ENCODE measurements at regions not wholly inside any gene's neighbourhood (a gene's known extent, or its start where the extent isn't known, plus 50 kb on each side); places are given as distances from the start of the nearest gene placed in this dataset.
"Not testable (repeated sequence)": the region's sequence is repeated elsewhere in the genome, so short reads cannot be mapped to it uniquely, and the experiment has no call there.

DNA sequence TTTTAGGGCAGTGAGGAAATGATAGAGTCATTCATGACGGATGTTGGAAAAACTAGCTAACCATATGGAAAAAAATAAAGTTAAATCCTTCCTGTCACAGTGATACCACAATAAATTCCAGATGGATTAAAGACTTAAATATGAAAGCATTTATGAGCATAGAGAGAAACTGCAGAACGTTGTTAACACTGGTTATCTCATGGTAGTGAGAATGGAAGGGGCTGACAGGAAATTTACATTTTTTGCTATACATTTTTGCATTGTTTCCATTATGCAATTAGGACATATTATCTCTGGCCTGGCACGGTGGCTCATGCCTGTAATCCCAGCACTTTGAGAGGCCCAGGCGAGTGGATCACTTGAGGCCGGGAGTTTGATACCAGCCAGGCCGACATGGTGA is 130.5 kb upstream of the VOPP1 start:
- DNase-seq (ENCODE audit: low read depth) = not testable (repeated sequence)

- DNase-seq (ENCODE audit: low read depth) = not testable (repeated sequence)
These were observed 127.1 kb upstream of the VOPP1 start for GRCh38 chr7:55699450-55699842.

DNA sequence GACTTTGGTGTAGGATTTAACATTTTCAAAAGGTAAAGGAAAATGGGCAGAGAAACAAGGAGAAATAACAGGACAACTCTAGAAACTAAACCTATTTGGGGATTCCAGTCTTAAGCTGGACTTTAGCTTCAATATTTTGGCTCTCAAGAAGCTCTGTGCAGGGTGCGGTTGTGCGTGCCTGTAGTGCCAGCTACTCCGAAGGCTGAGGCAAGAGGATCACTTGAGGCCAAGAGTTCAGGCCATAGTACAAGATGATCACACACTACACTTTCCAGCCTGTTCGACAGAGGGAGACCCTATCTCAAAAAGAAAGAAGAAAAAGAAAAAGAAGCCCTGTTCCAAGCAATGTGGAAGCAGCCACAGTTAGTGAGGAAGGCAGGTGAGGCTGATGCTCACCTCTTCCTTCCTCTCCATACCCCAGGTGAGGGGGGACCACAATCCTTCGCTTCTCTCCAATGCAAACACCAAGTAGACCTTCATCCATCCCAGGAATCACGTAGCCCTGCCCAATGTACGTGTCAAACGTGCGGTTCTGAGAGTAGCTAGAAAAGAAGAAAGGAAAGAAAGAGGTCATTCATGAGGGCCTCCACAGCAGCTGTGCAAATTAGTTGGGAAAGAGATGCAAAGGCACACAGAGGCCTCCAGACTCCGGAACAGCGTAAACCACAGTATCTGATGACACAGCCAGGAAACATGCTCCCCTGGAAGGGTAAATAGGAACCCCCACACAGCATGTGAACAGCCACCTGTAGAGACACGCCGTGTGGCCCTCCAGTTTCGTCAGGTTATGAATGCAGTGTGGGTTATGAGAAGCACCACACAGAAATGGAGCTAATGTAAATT is 126.5 kb upstream of the VOPP1 start:
- not testable (repeated sequence) for DNase-seq (ENCODE audit: low read depth)

- not testable (repeated sequence) for DNase-seq (ENCODE audit: low read depth)
These were observed 123.8 kb upstream of the VOPP1 start for GRCh38 chr7:55695893-55696701.

GRCh38 chr7:55694484-55694883 is 122.2 kb upstream of the VOPP1 start:
- not testable (repeated sequence) for DNase-seq (ENCODE audit: low read depth)

GRCh38 chr7:55688684-55689681 is 116.7 kb upstream of the VOPP1 start:
- not testable (repeated sequence) for DNase-seq (ENCODE audit: low read depth)

- not testable (repeated sequence) for DNase-seq (ENCODE audit: low read depth)
These were observed 116.0 kb upstream of the VOPP1 start for GRCh38 chr7:55688261-55688660.

- not testable (repeated sequence) for DNase-seq (ENCODE audit: low read depth)
These were observed 115.0 kb upstream of the VOPP1 start for GRCh38 chr7:55687252-55687651.

DNA sequence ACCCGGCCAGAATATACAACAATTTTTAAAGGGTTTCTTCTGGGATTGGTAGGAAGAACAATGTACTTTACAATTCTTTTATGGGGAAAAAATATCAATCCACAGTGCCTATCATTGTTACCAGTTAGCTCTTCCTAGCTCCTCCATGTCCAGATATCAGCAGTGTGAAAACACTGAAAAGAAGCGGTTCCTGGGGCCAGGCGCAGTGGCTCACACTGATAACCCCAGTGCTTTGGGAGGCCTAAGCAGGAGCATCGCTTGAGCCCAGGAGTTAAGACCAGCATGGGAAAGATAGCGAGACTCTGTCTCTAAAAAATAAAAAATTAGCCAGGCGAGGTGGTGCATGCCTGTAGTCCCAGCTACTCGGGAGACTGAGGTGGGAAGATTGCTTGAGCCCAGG is 114.5 kb upstream of the VOPP1 start:
- not testable (repeated sequence) for DNase-seq (ENCODE audit: low read depth)

DNA sequence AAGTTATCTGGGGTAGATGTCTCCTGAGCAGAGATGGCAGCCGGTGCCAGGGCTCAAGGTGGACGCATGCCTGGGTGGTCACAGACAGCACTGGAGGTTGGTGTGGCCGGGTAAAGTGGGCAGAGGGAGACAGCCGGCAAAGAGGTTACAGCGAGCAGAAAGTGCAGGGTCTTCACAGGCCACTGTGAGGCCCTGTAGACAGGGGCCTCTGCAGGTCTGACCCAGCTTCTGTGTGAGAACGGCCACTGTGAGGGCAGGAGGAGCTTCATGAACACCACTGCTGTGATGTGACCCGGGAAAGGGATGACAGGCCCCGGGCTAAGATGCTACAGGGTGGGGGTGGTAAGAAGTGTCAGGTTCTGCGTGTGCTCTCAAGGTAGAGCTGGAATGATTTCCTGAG is 111.2 kb upstream of the VOPP1 start:
- DNase-seq (ENCODE audit: low read depth) = not testable (repeated sequence)

DNA sequence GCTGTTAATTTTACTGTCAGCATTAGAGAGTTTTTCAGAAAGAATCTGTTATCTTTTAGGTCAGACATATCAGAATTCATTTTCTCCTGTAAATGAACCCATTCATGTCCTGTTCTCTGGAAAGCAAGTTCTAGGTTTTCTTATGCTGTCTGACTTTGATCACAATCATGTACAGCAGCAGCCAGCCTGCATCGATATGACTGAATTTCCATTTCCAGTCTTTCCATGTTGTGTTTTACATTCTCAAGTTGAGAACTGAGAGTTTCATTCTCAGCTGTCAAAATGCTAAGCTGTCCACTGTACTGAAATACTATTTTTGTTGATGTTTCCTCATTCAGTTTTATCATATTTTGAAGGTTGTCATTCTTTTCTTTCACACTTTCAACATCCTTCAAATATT is 103.3 kb upstream of the VOPP1 start:
- not testable (repeated sequence) for DNase-seq (ENCODE audit: low read depth)

- not testable (repeated sequence) for DNase-seq (ENCODE audit: low read depth)
These were observed 101.2 kb upstream of the VOPP1 start for GRCh38 chr7:55673525-55673924.

- DNase-seq (ENCODE audit: low read depth) = not testable (repeated sequence)
These were observed 99.8 kb upstream of the VOPP1 start for GRCh38 chr7:55672084-55672483.

DNA sequence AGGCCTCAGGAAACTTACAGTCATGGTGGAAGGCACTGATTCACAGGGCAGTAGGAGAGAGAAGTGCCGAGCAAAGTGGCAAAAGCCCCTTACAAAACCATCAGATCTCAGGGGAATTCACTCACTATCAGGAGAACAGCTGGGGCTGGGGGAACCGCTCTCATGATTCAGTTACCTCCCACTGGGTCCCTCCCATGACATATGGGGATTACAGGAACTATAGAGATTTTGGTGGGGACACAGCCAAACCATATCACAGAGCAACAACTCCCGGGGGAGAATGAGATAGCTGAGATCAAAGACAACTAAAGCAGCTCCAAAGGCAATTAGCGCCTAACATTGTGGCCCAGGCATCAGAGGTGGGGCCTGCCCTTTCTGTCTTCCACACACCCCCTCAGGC is 85.4 kb upstream of the VOPP1 start:
- no peak for DNase-seq (ENCODE audit: low read depth)

- no peak for DNase-seq (ENCODE audit: low read depth)
These were observed 78.8 kb upstream of the VOPP1 start for GRCh38 chr7:55651057-55651456.

GRCh38 chr7:55649238-55649637 is 76.9 kb upstream of the VOPP1 start:
- no peak for DNase-seq (ENCODE audit: low read depth)

DNA sequence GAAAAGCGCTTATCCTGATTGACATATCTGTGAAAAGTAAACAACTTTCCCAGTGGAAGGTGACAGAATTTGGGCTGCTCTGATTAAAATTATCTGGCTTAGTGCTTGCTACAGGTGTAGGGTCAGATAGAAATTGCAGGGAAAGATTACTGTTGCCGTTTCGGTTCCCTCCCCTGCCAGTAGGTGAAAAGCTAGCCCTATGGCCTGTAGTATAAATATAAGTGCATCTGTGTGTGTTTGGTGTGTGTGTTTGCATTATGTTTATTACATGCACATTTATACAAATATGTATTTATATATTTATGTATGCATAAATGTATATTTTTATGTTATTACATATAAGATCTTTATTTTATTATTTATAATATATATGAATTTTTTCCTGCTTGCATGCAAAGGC is 72.3 kb upstream of the VOPP1 start:
- DNase-seq (ENCODE audit: low read depth) = no peak

DNA sequence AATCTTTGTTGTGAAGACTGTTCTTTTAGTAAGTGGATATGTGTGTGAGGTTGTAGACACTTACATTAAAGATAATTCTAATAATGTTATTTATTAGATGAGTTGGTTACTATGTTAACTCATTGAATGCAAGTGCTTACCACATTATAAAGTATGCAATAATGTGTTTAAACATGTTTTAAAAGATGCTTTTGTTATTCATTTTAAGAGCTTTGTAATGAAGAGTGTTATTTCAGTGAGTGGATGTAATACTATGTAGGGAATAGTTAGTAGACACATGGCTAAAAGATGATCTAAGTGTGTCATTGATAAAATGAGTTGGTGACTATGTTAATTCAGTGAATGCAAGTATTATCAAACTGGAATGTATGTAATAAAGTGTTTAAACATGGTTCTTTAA is 70.0 kb upstream of the VOPP1 start:
- no peak for DNase-seq (ENCODE audit: low read depth)

DNA sequence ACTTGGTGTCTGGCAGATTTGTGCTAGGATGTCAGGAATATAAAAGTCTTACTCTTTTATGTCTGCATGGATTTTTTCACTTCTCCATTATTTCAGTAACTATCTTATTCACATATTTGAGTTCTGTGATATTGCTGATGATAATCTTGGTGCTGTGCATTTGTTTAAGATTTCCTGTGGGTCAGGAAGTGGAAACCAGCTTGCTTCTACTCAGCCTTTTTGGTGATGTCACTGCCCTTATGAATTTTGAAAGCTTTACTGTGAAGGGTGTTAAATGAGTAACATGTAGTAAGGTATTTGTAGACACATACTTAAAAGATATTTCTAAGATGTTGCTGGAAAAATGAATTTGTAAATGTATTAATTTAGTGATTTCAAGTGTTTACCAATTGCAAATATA is 69.5 kb upstream of the VOPP1 start:
- no peak for DNase-seq (ENCODE audit: low read depth)

- peak; percentile 32 for DNase-seq (ENCODE audit: low read depth)
These were observed 69.0 kb upstream of the VOPP1 start for GRCh38 chr7:55641273-55641691.

DNA sequence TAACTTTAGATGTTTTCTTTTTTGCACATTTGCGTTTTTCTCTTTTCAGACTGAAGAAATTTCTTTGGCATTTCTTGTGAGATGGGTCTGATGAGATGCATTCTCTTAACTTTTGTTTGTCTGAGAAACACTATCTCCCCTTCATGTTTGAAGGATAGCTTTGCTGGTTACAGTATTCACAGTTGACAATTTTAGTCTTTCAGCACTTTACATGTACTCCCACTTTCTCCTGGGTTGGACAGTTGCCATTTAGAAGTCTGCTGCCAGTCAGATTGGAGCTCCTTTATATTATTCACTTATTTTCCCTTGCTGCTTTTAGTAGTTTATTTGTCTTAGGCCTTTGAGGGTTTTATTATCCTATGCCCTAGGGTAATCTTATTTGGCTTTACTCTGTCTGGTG is 67.3 kb upstream of the VOPP1 start:
- DNase-seq (ENCODE audit: low read depth) = no peak

Measured in non-pigmented ciliary epithelial cell (primary cell).